ENCODE measurements at regions not wholly inside any gene's neighbourhood (a gene's known extent, or its start where the extent isn't known, plus 50 kb on each side); places are given as distances from the start of the nearest gene placed in this dataset.

DNA sequence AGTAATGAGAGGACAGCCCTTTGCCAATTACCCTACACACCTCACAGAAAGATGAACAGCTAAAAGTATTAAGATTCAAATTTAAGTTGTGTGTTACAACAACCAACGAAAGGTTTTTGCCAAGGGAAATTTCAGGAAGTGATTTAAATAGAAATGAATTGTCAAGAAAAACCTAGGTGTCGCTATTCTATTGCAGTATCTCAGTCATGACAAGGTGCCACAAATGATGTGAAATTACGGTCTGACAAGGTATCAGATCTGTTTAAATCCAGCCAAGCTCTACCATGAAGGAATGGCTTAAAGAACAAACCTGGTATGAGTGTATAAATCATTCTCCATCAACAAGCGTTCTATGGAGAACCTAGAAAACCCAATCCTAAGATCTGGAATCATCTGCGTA, 189.7 kb downstream of the ATPSCKMT start:
- DNase-seq (ENCODE audit: low read depth), result no peak
- H3K36me3 ChIP-seq (ENCODE audit: control insufficient read depth, insufficient read depth, low read length), result no peaks in the 10 kb centered on the region
- TF ChIP-seq, protein P1, sequence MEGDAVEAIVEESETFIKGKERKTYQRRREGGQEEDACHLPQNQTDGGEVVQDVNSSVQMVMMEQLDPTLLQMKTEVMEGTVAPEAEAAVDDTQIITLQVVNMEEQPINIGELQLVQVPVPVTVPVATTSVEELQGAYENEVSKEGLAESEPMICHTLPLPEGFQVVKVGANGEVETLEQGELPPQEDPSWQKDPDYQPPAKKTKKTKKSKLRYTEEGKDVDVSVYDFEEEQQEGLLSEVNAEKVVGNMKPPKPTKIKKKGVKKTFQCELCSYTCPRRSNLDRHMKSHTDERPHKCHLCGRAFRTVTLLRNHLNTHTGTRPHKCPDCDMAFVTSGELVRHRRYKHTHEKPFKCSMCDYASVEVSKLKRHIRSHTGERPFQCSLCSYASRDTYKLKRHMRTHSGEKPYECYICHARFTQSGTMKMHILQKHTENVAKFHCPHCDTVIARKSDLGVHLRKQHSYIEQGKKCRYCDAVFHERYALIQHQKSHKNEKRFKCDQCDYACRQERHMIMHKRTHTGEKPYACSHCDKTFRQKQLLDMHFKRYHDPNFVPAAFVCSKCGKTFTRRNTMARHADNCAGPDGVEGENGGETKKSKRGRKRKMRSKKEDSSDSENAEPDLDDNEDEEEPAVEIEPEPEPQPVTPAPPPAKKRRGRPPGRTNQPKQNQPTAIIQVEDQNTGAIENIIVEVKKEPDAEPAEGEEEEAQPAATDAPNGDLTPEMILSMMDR (IDR thresholded peaks at IDR 0.05; ENCODE audit: insufficient read depth, low read length, poor library complexity, severe bottlenecking), result no peak

DNA sequence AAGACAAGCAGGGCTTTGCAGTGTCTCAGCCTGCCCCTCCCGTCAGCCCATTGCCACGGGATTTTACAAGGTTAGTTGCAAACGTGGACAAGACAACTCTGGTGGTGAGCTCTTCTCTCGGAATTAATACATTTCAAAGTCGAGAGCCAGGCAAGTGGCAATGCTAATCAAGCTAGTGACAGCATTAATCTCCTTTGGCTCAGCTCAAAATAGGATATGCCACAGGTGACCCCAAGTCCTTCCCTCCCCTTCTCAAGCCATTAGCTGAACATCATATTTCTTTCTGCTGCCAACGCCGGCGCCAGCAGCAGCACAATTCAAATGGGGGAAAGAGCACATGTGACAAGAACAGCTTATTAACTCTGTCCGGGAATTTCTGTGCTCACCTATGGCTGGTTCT, 190.1 kb downstream of the ATPSCKMT start:
- TF ChIP-seq, protein P1 (IDR thresholded peaks at IDR 0.05; ENCODE audit: insufficient read depth, low read length, poor library complexity, severe bottlenecking), result no peak
- H3K27me3 ChIP-seq (ENCODE audit: control insufficient read depth, insufficient read depth, low read length), result no peaks in the 10 kb centered on the region
- no peaks in the 10 kb centered on the region for H3K36me3 ChIP-seq (ENCODE audit: control insufficient read depth, insufficient read depth, low read length)
- no peak overlapping the region for H3K4me3 ChIP-seq (ENCODE audit: low read depth, low read length)
- DNase-seq (ENCODE audit: low read depth), result no peak

More for the DNA sequence above, 189.7 kb downstream of the ATPSCKMT start:
- H3K27me3 ChIP-seq (ENCODE audit: control insufficient read depth, insufficient read depth, low read length), result no peaks in the 10 kb centered on the region
- no peak overlapping the region for H3K4me3 ChIP-seq (ENCODE audit: low read depth, low read length)

DNA sequence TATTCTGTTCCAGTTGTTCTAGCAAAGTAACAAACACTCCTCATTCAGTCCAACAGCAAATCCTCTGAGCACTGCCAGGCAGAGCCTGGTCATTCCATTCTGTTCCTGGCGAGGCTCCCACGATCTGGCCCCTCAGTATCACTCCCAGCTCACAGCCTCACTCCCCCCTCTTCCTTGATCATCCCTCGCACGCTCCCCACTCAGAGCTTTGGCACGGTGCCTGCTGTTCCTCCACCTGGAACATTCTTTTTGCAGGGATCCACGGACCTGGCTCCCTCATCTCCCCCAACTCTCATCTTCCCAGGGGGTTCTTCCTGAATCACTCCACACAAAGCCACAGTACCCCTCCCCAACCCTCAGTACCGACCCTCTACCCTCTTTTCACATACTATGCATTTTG, 192.3 kb downstream of the ATPSCKMT start:
- TF ChIP-seq, protein P1 (IDR thresholded peaks at IDR 0.05; ENCODE audit: insufficient read depth, low read length, poor library complexity, severe bottlenecking), result no peak
- no peaks in the 10 kb centered on the region for H3K27me3 ChIP-seq (ENCODE audit: control insufficient read depth, insufficient read depth, low read length)
- H3K4me3 ChIP-seq (ENCODE audit: low read depth, low read length), result no peak overlapping the region

DNA sequence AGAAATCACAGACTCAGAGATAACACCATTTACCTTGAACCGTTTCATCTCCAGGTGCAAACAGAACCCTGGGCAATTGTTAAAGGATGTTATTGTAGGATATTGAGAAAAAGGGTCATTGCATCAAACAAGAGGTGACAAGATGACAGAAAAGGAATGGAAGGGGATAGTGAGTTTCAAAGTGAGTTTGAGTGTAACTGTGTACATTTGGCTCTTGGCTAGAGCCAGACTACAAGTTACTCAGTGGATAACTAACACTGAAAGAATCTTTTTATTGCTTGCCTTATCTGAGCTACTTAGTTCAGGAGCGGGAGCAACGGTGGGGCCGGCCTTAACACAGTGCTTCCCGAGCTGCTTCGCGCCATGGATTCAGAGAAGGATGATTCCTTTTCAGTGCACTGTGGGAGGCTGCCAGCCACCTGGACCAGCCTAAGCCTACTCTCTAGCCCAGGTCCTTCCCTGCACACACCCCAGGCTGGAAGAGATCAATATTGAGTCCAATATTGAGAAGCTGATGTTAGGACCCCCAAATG, 193.4 kb downstream of the ATPSCKMT start:
- Histone ChIP-seq H3K4me3 (ENCODE audit: low read depth, low read length) (no peak overlapping the region), H3K27me3 (ENCODE audit: control insufficient read depth, insufficient read depth, low read length) (no peaks in the 10 kb centered on the region), H3K36me3 (ENCODE audit: control insufficient read depth, insufficient read depth, low read length) (no peaks in the 10 kb centered on the region)
- TF ChIP-seq, protein P1 (IDR thresholded peaks at IDR 0.05; ENCODE audit: insufficient read depth, low read length, poor library complexity, severe bottlenecking), result no peak
- DNase-seq (ENCODE audit: low read depth), result no peak

More for the DNA sequence above, 192.3 kb downstream of the ATPSCKMT start:
- no peaks in the 10 kb centered on the region for H3K36me3 ChIP-seq (ENCODE audit: control insufficient read depth, insufficient read depth, low read length)
- no peak for DNase-seq (ENCODE audit: low read depth)

DNA sequence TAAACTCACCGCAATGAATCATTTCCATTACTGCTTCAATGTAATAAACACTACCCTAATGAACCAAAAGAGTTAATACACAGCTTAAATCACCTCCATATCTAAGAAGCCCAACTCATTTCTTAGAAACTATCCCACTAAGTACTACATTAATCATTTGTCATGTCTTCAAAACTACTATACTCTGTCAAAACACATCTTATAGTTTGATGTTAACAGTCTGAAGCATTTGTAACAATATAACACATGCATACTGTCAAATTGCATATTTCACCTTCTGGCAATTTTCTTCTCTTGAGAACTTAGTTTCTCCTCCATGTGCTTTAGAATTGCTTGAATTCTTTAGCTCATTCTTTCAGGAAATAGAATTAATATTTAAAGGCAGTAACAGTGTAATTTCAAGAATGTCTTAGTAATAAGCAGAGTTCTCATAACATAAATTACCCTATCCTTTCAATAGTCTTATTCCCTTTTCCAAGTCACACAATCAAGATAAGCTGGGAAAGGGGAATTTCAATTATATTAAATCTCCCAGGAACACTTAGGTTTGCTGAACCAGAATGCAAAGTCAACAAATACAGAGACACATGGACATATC, 199.7 kb downstream of the ATPSCKMT start:
- Histone ChIP-seq H3K27me3 (ENCODE audit: control insufficient read depth, insufficient read depth, low read length) (no peaks in the 10 kb centered on the region), H3K36me3 (ENCODE audit: control insufficient read depth, insufficient read depth, low read length) (no peaks in the 10 kb centered on the region), H3K4me3 (ENCODE audit: low read depth, low read length) (no peak overlapping the region)
- DNase-seq (ENCODE audit: low read depth), result no peak
- TF ChIP-seq, protein P1 (IDR thresholded peaks at IDR 0.05; ENCODE audit: insufficient read depth, low read length, poor library complexity, severe bottlenecking), result no peak

DNA sequence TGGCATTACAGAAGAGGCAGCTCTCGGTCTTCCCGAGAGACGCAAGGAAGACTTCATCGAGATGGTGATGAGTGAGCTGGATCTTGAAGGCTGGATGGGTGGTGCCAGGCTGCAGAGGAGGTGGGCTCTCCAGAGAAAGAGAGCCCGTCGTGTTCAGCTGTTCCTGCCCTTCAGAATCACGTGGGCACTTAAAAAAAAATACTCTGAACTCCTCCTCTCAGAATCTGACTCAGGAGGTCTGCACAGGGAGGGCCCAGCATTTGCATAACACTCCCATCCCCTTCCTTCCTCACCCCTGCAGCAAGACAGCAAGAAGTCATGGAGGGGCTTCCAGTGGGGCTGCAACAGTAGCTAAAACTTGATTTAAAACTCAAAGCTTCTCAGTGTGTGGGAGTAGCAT, 203.0 kb downstream of the ATPSCKMT start:
- DNase-seq (ENCODE audit: low read depth), result no peak
- Histone ChIP-seq H3K27me3 (ENCODE audit: control insufficient read depth, insufficient read depth, low read length) (no peaks in the 10 kb centered on the region), H3K36me3 (ENCODE audit: control insufficient read depth, insufficient read depth, low read length) (no peaks in the 10 kb centered on the region), H3K4me3 (ENCODE audit: low read depth, low read length) (no peak overlapping the region)
- TF ChIP-seq, protein P1 (IDR thresholded peaks at IDR 0.05; ENCODE audit: insufficient read depth, low read length, poor library complexity, severe bottlenecking), result no peak

Measured in kidney epithelial cell (primary cell).